HG03521 (cell line): ENCODE measurements at regions not wholly inside any gene's neighbourhood (a gene's known extent, or its start where the extent isn't known, plus 50 kb on each side); places are given as distances from the start of the nearest gene placed in this dataset.

ENCODE experiments used
- ATAC-seq: cut with Tn5 transposase; IDR thresholded peaks from one replicate; pipeline ENCODE4 v1.9.1; 2021; ENCODE audit warnings: mild to moderate bottlenecking, moderate library complexity; ENCODE audit not compliant: unreplicated experiment

DNA sequence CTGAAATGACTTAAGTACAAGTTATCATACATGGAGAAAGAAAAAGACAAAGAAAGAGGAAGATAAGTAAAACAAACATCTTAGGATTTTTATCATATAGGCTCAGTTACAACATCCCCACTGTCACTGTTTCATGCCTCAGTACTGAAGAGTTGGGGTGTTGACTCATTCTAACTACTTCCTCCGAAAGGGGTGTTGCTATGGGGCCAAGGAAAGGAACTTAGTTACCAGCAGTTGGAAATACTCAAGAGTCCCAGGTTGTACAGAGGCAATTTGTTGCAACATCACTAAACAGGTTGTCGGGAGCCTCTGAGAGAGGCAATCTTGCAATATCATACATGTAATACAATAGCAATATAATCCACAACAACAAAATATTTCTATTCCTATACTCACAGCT is 1264.7 kb downstream of the PCDH7 start:
- ATAC-seq: no peak

DNA sequence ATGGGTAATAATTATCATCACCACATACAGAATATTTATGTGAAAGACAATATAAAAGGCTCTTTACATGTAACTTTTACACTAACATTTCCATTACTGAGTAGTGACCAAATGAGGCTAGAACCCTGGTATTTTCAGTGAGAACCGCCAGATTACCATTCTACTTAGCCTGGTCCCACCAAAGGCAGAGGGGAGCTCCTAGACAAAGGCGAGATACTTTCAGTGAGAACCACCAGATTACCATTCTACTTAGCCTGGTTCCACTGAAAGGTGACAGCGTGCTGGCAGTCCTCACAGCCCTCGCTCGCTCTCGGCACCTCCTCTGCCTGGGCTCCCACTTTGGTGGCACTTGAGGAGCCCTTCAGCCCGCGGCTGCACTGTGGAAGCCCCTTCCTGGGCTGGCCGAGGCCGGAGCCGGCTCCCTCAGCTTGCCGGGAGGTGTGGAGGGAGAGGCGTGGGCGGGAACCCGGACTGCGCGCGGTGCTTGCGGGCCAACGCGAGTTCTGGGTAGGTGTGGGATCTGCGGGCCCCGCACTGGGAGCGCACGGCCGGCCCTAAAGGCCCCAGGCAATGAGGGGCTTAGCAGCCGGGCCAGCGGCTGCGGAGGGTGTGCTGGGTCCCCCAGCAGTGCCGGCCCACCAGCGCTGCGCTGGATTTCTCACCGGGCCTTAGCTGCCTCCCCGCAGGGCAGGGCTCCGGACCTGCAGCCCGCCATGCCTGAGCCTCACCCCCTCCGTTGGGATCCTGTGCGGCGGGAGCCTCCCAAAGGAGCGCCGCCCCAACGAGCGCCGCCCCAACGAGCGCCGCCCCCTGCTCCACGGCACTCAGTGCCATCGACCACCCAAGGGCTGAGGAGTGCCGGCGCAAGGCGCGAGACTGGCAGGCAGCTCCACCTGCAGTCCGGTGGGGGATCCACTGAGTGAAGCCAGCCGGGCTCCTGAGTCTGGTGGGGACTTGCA is 1276.1 kb downstream of the PCDH7 start:
- no peak for ATAC-seq

DNA sequence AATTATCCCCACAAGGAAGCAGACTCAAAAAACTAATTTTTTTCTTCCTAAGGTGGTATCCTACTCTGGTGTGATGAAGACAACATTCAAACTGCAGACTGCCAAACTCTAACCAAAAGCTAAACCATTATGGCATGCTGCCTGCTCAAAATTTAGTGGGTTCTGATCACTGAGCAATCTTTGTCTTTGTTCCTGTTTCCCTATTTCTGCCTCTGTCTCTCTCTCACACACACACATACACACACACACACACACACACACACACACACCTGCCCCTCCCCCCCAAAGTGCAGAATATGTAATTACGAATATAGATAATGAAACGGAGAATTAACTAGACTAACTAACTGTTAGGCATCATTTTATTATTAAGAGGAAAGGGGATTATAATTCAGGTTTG is 1278.6 kb downstream of the PCDH7 start:
- ATAC-seq: no peak

DNA sequence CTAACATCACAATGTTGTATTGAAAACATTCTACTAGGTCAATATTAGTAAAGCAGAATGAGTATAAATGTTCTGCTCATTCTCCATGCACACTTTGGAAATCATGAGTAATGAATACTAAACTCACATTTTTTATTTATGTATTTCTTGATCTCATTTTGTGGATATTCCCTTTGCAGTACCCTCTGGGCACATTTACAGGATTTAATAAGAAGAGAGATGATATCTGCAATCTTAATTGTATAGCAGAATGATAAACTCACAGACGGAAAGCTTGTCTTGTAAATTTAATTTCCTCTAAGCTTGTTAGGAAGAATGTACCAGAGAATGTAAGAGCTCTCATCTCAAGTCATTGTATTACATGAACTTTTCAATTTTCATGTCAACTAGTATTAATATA is 1279.7 kb downstream of the PCDH7 start:
- ATAC-seq: no peak

DNA sequence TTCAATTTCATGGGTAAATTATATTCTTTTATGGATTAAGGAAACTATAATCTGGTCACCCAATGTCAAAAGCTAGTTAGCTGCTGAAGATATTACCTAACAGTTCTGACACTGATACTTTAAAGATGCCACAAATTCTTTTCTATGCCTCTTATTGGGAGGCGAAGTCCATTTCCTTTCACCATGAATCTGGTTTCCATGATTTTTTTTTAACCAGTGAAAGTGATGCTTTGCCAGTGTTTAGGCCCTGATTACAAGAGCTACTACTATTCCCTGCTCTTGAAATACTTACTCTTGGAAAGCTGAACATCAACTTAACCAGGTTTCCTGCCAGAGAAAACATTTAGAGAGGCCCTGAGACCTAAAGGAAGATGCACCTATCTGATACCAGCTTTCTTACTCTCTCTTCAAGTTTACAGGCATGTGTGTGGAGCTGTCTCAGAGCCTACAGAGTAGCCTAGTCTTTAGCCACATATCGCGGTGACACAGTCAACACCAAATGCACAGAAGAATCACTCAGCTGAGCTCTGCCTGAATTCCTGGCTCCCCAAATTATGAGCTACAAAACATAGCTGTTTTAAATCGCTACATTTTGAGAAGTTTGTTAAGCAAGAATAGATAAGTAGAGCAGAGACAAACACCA is 1280.8 kb downstream of the PCDH7 start:
- no peak for ATAC-seq

GRCh38 chr4:32002037-32002747 is 1282.0 kb downstream of the PCDH7 start:
- ATAC-seq: no peak

- ATAC-seq: no peak
Observed at GRCh38 chr4:32003548-32003947, 1283.4 kb downstream of the PCDH7 start.

DNA sequence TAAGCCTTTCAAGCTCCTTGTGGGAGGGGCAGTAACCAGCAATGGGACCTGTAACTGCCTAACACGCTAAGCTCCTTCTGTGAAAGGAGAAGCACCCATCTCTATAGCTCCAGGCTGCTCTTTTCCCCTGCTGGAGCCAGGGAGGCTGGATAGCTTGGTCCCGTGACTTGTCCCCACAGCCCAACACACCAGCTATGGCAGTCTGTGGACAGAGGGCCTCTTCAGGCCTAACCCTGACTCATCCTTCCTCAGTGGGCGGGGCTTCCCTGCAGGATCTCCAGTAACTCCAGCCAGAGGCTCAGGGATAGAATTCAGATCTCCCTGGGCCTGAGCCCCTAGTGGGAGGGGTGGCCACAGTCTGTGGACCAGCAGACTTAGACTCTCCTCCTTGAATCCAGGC is 1290.1 kb downstream of the PCDH7 start:
- ATAC-seq: no peak

GRCh38 chr4:32022071-32022470 is 1301.9 kb downstream of the PCDH7 start:
- no peak for ATAC-seq

- no peak for ATAC-seq
Observed at GRCh38 chr4:32025851-32026459, 1305.8 kb downstream of the PCDH7 start.

GRCh38 chr4:32030406-32030805 is 1310.2 kb downstream of the PCDH7 start:
- ATAC-seq: no peak

DNA sequence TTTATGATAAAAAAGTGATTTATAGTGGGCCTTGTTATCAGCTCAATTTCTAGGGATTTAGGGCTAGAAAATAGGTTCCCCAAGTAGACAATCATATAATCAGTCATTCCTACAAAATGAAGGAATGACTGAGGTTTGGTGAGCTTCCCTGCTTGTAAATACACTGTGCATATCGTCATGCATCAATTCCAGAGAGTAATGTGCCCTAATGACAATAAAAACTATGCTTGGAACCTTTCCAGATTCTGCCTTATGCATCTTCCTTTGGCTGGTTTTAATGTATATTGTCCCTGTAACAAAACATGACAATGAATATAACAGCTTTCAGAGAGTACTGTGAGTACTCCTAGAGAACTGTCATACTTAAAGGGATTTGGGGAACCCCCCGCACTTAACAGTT is 1310.9 kb downstream of the PCDH7 start:
- ATAC-seq: no peak

GRCh38 chr4:32032136-32032672 is 1312.0 kb downstream of the PCDH7 start:
- no peak for ATAC-seq

DNA sequence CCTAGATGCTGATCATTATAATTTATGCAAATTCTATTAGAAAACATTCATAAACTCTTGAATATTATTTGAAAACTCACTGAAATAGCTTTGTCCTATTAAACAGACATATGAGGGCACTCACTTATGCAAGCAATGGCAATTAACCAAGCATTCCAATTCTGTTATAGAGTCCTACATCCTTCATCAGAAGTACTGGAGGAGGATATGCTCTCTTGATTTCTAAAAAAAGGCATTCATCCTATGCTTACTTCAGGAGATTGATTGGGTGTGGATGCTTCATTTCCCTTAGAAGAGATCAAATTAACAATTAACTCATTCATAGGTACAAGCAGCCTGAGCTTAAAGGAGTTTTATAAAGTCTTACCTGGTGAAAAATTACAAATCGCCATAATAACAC is 1317.2 kb downstream of the PCDH7 start:
- no peak for ATAC-seq

DNA sequence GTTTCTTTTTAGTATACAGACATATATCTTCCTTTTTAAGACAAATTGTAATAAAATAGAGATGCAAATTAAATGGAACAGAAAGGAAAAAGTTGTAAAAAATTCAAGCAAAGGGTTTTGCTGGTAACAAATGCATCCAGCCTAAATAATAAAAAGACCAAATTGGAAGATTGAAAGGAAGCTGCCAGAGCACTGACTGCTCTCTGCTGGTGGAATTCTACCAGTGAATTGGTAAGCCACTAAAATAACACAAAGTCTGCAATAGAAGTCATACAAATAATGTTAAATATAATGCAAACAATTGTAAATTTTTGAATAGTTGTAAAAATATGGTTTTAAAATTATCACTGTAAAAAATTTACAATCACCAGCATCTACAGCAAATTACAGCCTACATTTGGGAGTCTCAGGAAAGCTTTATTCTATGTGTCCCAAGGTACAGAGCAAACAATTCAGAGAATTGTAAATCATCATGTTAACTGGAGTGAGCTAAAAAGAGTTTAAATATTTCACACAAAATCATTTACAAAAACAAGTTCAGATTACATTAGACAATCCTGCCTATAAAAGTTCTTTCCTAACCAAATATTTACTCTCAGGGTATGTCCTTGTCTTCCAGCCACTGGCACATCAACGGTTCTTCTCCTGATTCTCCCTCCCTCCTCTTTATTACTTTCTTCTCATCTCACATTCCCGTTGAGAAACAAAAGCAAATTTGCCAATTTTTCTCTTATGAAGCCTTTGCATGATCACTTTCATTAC is 1322.5 kb downstream of the PCDH7 start:
- ATAC-seq: no peak

GRCh38 chr4:32043248-32043633 is 1323.1 kb downstream of the PCDH7 start:
- no peak for ATAC-seq

- no peak for ATAC-seq
Observed at GRCh38 chr4:32061916-32062315, 1341.7 kb downstream of the PCDH7 start.

GRCh38 chr4:32073542-32073941 is 1353.4 kb downstream of the PCDH7 start:
- ATAC-seq: no peak

- ATAC-seq: no peak
Observed at GRCh38 chr4:32087211-32087610, 1367.0 kb downstream of the PCDH7 start.

GRCh38 chr4:32094987-32095386 is 1374.8 kb downstream of the PCDH7 start:
- ATAC-seq: no peak
